GM19463 (cell line): ENCODE measurements at regions not wholly inside any gene's neighbourhood (a gene's known extent, or its start where the extent isn't known, plus 50 kb on each side); places are given as distances from the start of the nearest gene placed in this dataset.
A peak's percentile ranks its signal among the peaks of the same experiment; 100 is the strongest.

ENCODE experiments used
- ATAC-seq: cut with Tn5 transposase; IDR thresholded peaks from one replicate; pipeline ENCODE4 v1.9.1; 2021; ENCODE audit warnings: mild to moderate bottlenecking, moderate library complexity; ENCODE audit not compliant: unreplicated experiment

DNA sequence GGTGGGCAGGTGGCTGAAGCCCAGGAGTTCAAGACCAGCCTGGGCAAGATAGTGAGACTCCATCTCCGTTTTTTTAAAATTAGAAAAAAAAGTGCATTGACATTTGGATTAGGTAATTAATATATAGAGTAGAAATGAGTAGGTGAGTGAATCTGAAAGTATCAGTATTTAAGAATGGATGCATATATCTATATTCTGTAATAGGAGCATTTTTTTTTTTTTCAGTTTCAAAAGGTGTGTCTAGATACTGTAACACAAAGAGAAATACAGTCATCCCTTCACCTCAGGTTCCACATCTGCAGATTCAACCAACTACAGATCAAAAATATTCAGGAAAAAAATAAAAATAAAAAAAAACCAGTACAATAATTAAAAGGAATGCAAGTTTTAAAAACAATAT lies 50.8 kb downstream of the RBM27 start:
- no peak for ATAC-seq

DNA sequence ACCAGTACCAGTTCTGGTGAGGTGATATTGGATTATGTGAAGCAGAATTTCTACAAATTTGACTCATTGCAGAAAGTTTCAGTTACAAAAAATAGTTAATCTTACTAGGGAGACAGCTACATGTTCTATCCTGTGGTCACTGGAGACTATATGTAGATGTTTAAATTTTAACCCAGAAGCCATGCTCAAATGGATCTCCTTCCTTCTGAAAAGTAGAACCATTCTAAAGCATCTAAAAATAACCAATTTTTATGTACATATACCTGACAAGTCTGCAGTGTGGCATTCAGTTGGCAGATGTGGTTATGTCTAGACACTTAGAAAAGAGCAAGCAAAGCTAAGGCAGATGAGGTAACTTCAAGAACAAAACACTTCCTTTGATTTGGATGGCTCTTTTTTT lies 65.5 kb upstream of the POU4F3 start:
- ATAC-seq: peak; percentile 83

DNA sequence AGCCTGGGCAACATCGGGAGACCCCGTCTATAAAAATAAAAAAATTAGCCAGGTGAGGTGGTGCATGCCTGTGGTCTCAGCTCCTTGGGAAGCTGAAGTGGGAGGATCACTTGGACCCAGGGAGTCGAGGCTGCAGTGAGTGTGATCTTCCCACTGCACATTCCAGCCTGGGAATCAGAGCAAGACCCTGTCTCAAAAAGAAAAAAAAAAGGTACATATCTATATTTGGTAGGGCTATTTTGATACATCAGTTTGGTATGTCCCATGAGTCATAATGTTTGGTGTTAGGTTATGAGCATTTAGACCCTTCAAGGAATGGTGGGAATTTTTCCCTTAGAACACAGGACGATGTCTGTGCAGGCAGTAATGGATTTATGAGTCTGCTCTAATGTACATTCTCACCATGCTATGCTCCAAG lies 55.3 kb upstream of the POU4F3 start:
- ATAC-seq: no peak

DNA sequence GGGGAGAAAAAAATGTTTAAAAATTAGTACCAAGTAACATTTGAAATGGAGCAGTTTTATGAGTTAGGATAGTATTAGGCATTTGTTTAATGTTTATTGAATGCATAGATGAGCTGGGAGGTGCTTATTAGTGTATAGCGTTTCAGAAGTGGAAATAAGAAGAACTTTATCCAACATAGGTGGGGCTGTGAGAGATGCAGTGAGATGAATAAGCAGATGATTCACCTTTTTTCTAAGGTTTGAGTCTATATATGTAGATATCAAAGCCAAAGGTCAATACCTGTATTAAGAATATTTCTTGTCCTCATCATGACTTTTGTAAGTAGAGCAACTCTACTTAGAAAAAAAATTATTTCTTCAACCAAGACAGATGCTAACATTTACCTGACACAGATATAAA lies 54.6 kb upstream of the POU4F3 start:
- no peak for ATAC-seq
